ENCODE measurements at regions not wholly inside any gene's neighbourhood (a gene's known extent, or its start where the extent isn't known, plus 50 kb on each side); places are given as distances from the start of the nearest gene placed in this dataset.

DNA sequence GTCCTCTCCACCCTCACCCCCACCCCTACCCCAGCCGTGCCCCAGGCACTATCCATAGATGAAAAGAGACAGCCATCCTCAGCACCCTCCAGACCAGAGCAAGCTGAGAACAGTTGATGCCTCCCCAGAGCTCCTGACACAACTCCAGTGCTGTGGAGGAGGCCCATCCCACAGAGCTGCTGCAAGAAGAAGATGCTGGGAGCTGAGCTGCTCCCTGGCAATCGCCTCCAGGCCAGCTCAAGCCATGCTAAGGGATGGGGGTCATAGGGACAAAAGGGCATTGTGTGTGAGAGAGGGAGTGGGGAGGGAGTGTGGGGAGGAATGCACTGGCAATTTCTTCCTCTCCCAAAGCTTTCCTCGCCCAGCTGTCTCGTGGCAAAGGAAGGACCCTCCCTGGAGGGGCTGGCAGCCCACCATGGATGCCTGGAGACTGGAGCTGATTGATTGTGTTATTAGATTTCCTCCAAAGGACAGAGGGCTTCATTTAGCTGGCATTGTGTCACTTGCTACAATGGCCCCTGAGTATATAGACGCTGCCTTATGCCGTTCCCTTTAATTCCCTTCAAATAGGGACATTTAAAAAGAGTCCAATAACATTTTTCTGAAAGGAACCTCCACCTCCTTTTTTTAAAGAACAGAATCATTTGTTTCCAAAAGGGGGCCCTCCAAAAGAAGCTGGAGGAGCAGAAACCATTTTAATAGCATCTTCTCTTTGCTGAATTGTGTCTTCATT is 476.4 kb downstream of the FOXO1 start:
- no peak for DNase-seq (ENCODE audit: low read depth, low spot score)

DNA sequence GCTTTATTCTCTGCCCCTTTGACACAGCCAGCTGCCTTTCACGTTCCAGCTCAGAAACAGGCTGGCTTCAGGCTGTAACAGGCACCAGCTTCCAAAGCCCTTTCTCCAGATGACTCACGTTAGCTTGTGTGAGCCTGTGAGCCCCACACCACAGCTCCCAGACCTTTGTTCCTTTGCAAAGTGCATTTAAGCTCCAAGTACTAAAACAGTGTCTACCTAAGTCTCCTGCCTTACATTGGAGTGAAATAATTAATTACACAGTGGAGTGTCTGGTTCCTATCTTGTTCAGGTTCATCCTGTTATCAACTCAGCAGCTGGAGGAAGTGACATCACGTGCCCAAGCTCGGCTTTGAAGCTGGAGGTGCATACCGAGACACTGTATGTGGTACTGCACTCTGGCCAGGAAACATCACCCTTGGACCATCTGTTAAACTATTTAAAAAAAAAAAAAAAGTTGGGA is 475.8 kb downstream of the FOXO1 start:
- DNase-seq (ENCODE audit: low read depth, low spot score), result peak; percentile 49

DNA sequence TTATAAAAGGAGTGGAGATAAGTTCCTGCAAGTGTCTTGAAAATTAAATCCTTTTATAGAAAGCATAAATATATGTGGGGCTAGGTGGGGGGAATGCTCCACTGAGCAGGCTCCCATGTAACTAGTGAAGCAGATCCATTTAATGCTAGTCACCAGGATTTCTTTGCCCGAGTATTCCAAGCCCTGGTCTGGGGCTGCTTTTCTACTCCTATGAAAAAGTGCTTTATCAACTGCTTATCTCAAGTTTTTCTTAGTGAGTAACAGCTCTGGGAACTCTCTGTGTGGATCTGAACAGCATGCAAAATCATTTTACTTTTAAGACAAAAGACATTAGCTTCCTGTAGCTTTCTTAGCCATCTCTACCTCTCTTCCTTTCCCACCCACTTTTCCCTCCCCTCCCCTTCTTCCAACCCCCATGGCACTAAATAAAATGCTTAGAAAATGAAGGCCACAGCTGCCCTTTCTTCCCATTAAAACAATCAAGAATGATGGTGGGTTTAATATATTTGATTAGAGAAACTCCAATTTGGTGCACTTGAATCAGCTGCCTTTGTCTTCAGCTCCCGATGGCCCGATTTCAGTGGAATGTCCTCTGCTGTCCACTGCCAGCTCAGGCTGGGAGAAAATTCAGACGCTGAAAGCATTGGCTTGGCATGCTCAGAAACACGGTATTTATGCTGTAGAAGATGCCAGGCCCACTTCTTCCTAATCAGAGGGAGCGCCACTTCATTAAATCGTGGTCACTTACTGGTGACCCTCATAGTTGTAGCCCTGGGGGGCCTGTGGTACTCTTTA is 475.1 kb downstream of the FOXO1 start:
- DNase-seq (ENCODE audit: low read depth, low spot score), result no peak

DNA sequence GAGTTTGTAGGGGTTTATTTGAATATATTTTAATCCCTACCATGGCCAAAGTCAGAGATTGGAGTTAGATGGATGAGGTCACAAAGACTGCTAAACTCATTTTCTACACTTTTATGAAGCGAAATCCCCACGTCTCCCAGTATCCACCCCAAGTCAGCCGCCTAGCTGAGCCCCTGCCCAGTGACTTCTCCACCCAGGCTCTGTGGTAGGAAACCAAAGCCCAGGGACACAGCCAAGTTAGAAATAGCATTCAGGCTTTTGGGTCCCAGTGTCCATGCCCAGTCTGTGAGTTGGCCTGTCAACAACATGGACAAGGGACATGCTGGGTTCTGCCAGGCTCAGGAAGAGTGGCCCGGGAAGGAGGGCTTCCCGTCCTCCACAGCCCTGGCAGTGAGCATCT is 474.0 kb downstream of the FOXO1 start:
- no peak for DNase-seq (ENCODE audit: low read depth, low spot score)

DNA sequence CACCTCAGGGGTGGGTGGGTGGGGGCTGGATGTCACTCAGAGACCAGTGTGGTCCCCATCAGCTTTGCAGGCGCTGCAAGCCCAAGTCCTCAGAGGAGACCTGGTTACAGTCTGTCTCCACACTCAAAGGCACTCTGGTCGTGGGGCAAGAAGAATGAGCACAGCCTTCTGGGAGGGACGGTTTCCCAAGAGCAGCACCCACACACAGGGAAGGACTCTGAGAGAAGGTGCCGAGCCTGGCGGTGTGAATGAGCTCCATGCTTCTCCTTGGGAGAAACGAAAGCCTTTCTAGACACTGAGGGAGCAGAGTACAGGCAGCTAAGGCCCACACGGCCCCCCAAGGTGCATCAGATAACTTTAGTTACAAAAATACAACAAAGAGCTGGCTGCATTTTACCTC is 473.6 kb downstream of the FOXO1 start:
- DNase-seq (ENCODE audit: low read depth, low spot score), result no peak

DNA sequence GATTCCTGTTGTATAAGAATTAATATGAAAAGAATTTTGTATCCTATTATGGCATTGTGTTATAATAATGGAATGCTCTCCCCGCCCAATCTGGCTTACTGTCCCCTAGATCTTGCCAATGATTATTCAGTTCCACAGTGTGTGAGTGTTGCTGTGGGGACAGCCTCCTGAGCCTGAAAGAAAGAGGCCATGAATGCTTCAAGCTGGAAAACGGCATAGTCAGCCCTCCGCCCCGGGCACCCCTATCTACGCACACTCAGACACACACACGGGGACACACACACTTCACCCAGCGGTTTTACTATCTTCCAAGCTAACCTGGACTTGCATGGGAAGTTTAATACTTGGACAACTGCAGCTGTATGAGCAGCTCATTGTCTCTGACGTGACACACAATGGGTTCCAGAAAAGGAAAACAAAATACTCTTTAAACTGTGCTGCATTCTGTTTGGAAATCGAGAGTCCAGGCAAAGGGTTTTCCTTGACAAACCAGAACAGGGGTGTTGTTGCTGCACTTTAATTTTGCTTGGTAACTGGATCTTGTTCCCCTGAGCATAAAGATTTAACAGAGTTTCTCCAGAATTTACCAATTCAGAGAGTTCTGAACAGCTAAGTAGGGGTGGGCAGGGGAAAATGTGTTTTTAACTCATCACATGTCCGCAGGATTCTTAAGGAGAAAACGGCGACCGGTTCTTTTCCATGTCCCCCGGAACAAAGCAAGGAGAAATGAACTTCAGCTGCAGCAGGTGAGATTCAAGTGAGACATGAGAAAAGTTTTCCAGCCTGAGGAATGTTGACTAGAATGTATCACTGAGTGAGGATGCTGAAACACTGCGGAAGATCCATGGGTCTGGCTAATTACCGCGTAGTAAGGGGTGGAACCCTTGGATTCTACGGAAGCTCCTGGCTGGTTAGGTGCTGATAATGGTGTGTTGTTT is 472.9 kb downstream of the FOXO1 start:
- no peak for DNase-seq (ENCODE audit: low read depth, low spot score)

DNA sequence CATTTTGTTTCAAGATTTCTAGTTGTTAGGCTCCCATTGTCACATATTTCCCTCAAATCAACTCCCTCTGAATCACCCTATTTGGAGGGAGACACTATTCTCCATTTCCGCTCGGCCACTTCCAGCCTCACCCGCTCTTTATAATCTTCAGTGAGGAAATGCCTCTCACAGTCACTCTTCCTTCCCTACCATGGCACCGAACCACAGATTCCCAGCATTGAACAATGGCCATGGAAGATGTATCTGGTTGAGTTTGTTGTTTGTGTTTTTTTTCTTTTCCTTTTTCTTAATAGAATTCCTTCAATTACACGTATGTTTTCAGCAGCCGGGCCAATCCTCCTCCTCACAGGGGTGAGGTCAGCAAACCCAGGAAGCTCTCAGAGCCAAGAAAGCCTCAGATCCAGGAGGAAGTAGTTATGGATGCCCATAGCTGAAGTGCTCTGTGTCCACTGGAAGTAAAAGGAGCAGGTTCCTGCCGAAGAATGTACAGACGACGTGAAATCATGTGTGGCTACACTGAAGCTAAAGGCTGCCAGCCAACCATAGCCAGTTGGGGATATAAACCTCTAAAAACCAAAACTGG is 472.1 kb downstream of the FOXO1 start:
- DNase-seq (ENCODE audit: low read depth, low spot score), result no peak

DNA sequence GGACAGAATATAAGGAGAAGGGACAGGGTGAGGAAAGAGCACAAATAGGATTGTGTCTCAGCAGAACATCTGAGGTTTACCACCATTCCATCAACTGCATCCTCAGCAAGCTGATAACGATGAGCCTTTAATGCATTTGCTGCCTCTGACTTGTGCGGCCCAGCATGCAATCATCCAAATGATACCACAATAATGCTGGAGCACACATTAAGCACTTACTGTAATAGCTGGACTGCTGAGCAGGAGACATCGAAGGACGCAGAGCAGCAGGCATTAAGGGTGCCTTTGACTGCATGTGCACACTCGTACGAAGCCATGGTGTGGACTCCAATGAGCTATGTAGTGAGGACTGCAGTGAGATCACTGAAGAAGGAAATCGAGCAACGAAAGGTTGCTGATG is 469.4 kb downstream of the FOXO1 start:
- no peak for DNase-seq (ENCODE audit: low read depth, low spot score)

DNA sequence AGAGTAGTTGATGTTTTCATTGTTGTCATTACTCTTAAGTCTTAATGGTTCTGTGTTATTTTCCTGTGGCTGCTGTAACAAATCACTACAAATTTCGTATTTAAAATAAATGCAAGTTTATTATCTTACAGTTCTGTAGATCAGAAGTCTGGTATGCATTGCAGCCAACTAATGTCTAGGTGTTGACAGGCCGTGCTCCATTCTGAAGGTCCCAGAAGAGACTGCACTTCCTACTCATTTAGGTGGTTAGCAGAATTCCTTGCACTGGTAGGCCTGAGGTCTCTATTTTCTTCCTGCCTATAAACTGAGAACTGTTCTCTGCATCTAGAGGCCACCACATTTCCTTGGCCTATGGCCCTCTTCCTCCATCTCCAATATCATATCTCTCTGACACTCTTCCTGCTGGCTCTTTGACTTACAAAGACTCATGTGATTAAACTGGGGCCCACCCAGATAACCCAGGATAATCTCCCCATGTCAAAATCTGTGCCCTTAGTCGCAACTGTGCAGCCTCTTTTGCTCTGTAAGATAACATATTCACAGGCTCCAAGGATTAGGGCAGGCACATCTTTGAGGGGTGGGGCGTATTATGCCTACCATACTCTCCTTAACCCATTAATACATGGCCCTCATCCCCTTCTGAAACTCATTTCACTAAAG is 468.4 kb downstream of the FOXO1 start:
- no peak for DNase-seq (ENCODE audit: low read depth, low spot score)

DNA sequence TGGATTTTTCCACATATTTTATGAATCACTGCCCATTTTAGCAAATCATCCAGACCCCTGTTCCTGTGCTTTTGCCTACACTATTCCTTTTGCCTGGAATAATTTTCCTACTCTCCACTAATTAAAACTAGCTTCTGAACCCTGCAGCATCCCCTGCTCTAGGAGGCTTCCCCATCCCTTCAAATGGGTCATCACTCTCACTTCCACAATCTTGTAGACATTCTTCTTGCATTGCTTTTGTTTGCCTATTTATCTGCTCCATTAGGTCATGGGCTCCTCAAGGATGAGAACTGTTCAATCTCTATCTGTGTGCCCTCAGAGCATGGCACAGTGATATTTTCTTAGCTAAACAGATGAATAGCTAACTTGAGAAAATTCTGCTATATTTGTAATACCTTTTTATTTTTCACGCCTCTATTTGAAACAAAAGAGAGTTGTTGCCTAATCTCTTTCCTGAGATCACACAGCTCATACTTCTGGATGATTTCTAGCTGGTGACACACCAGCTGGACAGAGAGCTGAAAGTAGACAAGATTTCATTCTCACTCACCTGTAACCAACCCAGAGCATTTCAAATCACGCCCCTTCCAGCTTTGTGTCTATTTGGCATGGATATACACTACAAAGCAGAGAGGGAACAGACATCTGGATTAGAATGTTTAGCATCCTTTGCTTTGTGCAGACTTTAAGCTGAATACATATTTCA is 466.0 kb downstream of the FOXO1 start:
- no peak for DNase-seq (ENCODE audit: low read depth, low spot score)

DNA sequence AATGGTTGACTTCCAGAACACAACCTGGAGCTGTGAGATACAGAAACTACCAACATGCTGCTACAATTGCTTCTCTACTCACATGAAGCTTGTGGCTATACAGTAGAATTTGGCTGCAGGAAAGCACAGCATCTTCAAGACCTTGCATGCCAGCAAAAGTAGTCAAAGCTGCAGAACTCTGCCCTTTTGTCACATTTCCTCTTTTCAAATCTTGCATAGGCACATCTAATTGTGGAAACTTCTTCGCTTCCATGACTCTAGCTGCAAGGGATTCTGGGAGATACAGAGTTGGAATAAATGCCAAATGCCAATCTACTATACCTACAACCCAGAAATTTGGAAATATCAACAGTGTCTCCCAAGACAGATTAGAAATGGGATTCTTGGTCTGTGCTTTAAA is 462.2 kb downstream of the FOXO1 start:
- no peak for DNase-seq (ENCODE audit: low read depth, low spot score)

DNA sequence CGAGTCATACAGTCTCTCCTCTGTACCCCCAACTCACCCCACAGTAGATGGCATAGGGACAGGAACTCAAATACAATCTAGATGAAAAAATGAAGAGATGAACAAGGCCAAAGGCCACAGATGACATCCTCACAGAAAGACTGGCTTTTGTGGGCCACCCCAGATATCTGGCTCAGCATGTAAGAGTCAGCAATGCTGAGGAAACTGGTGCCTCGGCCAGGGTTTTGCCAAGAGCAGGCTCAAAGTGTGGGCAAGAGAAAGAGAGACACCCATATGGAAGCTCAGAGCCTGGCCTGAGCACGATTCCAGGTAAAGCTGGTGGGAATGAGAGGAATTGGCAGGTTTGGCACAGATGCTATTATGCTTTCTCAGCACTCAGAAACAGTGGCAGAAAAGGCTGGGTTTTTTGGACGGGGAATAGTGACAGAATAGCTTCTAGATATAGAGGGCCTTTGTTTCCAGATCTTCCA is 460.6 kb downstream of the FOXO1 start:
- no peak for DNase-seq (ENCODE audit: low read depth, low spot score)

DNA sequence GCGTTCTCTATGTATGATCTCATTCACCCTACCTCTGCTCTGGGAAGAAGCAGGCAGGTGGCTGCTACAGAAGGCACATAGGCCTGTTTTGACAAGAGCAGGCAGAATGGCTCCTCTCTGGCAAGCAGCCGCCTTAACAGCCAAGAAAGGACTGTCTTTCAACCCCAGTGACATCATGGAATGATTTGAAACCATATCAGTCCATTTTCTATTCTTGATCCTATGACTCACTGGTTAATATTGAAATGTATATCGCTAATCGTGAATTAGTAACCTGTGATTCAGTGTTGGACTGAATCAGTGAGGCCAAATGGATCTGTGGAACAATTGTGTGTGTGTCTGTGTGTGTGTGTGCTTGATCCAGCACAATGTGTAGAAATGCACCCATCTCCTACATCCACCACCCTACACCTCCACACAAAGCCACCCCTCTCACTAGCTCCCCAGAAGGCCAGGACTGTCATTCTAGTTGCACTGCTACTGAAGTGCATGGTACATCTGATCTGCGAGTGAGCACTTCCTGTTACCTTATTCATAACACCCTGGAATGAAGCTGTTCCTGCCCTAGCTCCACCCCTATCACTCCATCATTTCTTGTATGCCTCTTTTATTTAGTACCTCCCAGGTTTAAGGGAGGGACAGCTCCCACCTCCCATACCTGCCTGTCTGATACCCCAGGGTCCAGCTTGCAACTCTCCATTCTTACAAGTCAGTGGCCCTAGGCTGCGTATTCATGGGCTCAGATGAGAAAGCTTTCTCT is 460.0 kb downstream of the FOXO1 start:
- no peak for DNase-seq (ENCODE audit: low read depth, low spot score)

DNA sequence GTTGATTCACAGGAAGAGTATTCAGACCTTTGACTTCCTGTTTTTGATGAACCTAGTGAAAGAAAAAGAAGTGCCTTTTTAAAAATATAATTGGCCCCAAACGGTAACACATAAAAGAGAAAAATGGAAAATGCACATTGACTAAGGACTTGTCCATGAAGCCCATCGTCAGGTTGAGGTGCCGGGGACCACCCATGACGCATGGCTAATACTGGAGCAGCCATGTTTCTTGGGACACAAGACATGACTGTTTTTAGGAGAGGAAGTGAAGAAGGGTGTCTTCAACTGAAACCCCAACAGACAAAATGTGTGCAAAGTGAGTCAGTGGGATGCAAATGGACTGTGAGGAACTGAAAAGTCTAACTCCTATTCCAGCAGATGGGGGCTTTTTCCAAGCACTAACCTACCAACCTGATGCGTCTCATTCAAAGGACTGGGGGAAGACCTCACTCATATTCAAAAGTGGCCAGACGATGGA is 459.4 kb downstream of the FOXO1 start:
- no peak for DNase-seq (ENCODE audit: low read depth, low spot score)

DNA sequence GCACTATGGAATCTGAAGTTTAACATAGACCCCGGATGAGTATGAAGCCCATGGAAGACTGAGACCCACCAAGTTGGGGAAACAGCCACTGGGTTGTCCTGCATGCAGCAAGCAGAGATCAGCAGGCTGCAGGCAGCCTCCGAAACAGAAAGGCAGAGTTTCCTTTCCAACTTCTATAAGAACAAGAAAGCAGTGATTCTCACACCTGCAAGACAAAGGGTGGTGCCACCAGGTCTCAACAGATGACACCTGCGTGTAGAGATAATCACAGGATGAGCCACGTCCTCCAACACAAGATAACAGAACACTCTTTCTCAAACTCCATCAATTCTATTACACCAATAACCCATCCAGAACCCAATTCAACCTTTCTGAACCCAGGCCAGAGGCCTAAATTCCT is 457.9 kb downstream of the FOXO1 start:
- DNase-seq (ENCODE audit: low read depth, low spot score), result no peak

DNA sequence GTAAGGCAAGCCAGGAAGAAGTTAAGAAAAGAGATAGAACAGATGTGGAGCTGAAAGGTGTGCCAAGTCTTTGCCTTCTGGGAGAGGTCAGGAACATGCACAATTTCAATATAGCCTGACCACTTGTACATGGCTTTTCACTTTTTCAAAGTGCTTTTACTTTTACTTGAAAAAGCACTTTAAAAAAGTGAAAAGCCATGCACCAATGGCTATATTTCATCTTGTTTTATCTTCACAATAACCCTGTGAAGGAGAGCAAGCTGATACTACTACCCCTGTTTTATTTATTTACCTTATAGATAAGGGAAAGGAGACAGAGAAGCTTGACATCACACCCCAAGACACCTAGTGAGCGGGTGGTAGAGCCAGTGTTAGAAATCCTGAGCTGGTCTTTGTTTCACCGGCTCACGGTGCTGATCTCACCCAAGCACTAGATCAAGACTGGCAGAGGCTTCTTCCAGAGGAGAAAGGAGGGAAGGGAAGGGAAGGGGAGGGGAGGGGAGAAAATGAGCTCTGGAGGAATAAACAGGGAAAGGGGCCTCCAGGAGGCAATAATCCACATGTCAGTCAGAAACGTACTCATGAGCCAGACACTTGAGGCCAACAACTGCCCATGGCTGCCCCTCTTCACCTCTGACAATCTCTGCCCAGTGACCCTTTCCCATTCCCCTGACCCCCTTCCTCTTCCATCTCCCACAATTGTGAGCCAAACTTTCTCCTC is 455.4 kb downstream of the FOXO1 start:
- DNase-seq (ENCODE audit: low read depth, low spot score), result no peak

DNA sequence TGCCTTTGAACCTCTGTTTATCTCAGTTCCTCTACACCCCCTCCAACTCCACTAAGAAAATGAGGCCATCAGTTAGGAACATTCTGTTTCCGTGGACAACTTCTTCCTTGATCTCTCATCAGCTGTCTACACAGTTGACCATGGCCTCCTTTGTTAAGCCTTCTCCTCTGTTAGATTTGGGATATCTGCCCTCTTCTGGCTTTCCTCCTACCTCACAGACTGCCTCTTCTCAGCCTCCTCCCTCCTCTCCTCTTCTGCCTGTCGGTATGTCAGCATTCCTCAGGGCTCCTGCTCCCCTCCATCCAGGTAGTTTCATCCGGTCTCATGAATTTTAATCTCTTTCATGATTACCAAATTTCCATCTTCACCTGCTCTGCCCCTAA is 454.9 kb downstream of the FOXO1 start:
- no peak for DNase-seq (ENCODE audit: low read depth, low spot score)

DNA sequence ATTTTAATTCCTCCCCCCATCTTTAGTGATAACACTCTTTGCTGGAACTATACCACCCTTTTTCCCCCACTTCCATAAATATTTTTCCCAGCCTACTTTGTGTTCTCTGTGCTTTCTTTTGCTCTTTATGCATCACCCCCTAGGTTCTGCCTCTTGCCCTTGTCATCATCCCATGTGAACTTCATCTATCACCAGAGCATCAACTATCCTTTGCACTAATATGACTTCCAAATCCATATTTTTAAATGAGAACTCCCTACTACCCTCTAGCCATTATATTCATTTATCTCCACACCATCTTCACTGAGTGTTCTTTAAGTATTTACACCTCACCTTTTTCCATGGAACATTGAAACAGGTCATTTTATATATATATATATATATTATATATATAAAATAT is 452.7 kb downstream of the FOXO1 start:
- DNase-seq (ENCODE audit: low read depth, low spot score), result no peak

DNA sequence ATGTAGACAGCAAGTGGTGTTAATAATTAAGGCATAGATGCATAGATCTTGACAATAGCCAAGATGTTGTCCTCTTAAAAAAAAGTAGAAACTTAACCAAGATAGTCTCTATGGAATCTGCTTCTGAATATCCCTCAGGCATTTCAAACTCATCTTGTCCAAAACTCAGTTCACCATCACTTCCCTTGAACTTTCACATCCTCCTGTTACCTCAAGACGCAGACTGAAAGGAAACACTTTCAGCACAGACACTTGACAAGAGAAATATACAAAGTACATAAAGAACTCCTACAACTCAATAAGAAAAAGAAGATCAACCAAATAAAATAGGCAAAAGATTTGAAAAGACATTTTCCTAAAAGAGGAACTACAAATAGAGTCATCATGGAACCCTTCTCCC is 451.1 kb downstream of the FOXO1 start:
- no peak for DNase-seq (ENCODE audit: low read depth, low spot score)
